HepG2 (cell line): ENCODE measurements at regions not wholly inside any gene's neighbourhood (a gene's known extent, or its start where the extent isn't known, plus 50 kb on each side); places are given as distances from the start of the nearest gene placed in this dataset.

Experiments used
- ATAC-seq: fragments of 200-7000 bp; cut with Tn5 transposase; 3 replicates; pipeline ENCODE4 v1.9.1; 2020; ENCODE audit warnings: mild to moderate bottlenecking, moderate library complexity
- BruUV-seq: library from RNA; stranded (reverse); fragments of 400-500 nt; replicated peaks from 2 replicates; lab custom pipeline; 2021; lab: Mats Ljungman, UMichigan
- CTCF ChIA-PET: fragments of 300-600 bp; formaldehyde crosslinking; extraction: SDS; loops from one replicate; lab custom pipeline; 2021; ENCODE audit warnings: low total read pairs, inconsistent platforms, low intra/inter-chr PET ratio; lab: Yijun Ruan, JAX
- POLR2A ChIA-PET: fragments of 350-600 bp; sonication (Branson Sonifier 250); formaldehyde crosslinking; loops from one replicate; lab custom pipeline; 2020; ENCODE audit warnings: antibody characterized with exemption, inconsistent platforms; lab: Yijun Ruan, JAX
- DNase-seq: peaks from one replicate; pipeline ENCODE4 v3.0.0-alpha.2; 2015; ENCODE audit warnings: low spot score
- FAIRE-seq: peaks from 3 replicates; lab custom pipeline; 2011; peaks lifted over from hg19 to GRCh38; lab: Jason Lieb, UNC
- H2AFZ ChIP-seq: one replicate; pipeline ENCODE4 v1.6.1; 2011; ENCODE audit warnings: low read length, inconsistent platforms
- H3K27ac ChIP-seq: fragments of 300-600 bp; 3 replicates; pipeline ENCODE4 v1.8.0; 2011; ENCODE audit warnings: mixed run types, mild to moderate bottlenecking, mixed read lengths, low read length, inconsistent platforms; ENCODE audit not compliant: insufficient read depth; ENCODE audit errors: extremely low read length
- H3K27me3 ChIP-seq, 2 experiments: fragments of 200-600 bp in 1 of 2; 2 replicates in 1 of 2; 3 replicates in 1 of 2; pipeline versions ENCODE4 v1.6.0 to v1.8.0; 2011; ENCODE audit warnings: low read length in 2 of 2, mild to moderate bottlenecking in 2 of 2, moderate library complexity in 2 of 2, inconsistent platforms in 1 of 2; ENCODE audit not compliant: insufficient read depth in 2 of 2, control insufficient read depth in 1 of 2
- H3K36me3 ChIP-seq, 2 experiments: fragments of 200-600 bp in 1 of 2; replicated peaks in 1 of 2; 2 replicates in 1 of 2; 3 replicates in 1 of 2; pipeline versions ENCODE4 v1.5.1 to v1.8.0; 2011; ENCODE audit warnings: low read length in 2 of 2, inconsistent platforms in 1 of 2; ENCODE audit not compliant: insufficient read depth in 2 of 2, control insufficient read depth in 1 of 2
- H3K4me1 ChIP-seq: 2 replicates; pipeline ENCODE4 v1.5.1; 2012; ENCODE audit warnings: low read length, inconsistent platforms; ENCODE audit not compliant: insufficient read depth
- H3K4me2 ChIP-seq: 2 replicates; pipeline ENCODE4 v1.6.0; 2011; ENCODE audit warnings: low read depth, low read length, inconsistent platforms
- H3K4me3 ChIP-seq, 3 experiments: fragments of 200-600 bp in 1 of 3; sonication (generic), shearing (Covaris generic) in 1 of 3; replicated peaks in 1 of 3; 2 replicates each; pipeline ENCODE4 v1.5.1; 2011 to 2016; ENCODE audit warnings: low read length in 3 of 3, inconsistent platforms in 2 of 3, low read depth in 2 of 3, mild to moderate bottlenecking in 2 of 3, control low read depth in 1 of 3, mixed read lengths in 1 of 3; ENCODE audit not compliant: insufficient read depth in 1 of 3
- H3K79me2 ChIP-seq: one replicate; pipeline ENCODE4 v1.6.1; 2011; ENCODE audit warnings: low read length, inconsistent platforms; ENCODE audit not compliant: insufficient read depth
- H3K9ac ChIP-seq: 2 replicates; pipeline ENCODE4 v1.6.0; 2011; ENCODE audit warnings: mild to moderate bottlenecking, low read depth, low read length, inconsistent platforms; ENCODE audit not compliant: insufficient read depth
- H3K9me3 ChIP-seq: 2 replicates; pipeline ENCODE4 v1.5.1; 2012; ENCODE audit warnings: mild to moderate bottlenecking, low read length
- H4K20me1 ChIP-seq: 2 replicates; pipeline ENCODE4 v1.6.0; 2011; ENCODE audit warnings: inconsistent platforms, mild to moderate bottlenecking, low read length, moderate library complexity; ENCODE audit not compliant: insufficient read depth
- ARID3A ChIP-seq: IDR thresholded peaks from 2 replicates; pipeline ENCODE4 v1.6.1; 2012; ENCODE audit warnings: low read depth, low read length, improper control_type of control experiment
- EED ChIP-seq: sonication (generic); formaldehyde crosslinking; IDR thresholded peaks from 2 replicates; pipeline ENCODE4 v1.5.0; 2020; ENCODE audit warnings: mild to moderate bottlenecking, missing genetic modification reagents
- GFI1 ChIP-seq: sonication (generic); formaldehyde crosslinking; IDR thresholded peaks from 2 replicates; pipeline ENCODE4 v1.5.0; 2020; ENCODE audit warnings: missing genetic modification reagents, mild to moderate bottlenecking, borderline replicate concordance
- HDAC2 ChIP-seq: sonication (generic); formaldehyde crosslinking; IDR thresholded peaks from 2 replicates; pipeline ENCODE4 v1.4.0; 2020; ENCODE audit warnings: missing genetic modification reagents
- JARID2 ChIP-seq: sonication (generic); formaldehyde crosslinking; IDR thresholded peaks from 2 replicates; pipeline ENCODE4 v1.8.1; 2023; ENCODE audit warnings: missing genetic modification reagents, inconsistent platforms; ENCODE audit not compliant: insufficient replicate concordance
- NR3C1 ChIP-seq: sonication (generic); formaldehyde crosslinking; IDR thresholded peaks from 2 replicates; pipeline ENCODE4 v1.4.0; 2020; ENCODE audit warnings: missing genetic modification reagents
- RBM22 ChIP-seq: fragments of 200-400 bp; formaldehyde crosslinking; optimal IDR thresholded peaks from 2 replicates; pipeline ENCODE3; 2017; ENCODE audit warnings: mild to moderate bottlenecking, low read length, moderate library complexity
- RFX1 ChIP-seq: fragments of 450-650 bp; IDR thresholded peaks from 2 replicates; pipeline ENCODE4 v1.6.1; 2017
- SKI ChIP-seq: fragments of 450-650 bp; IDR thresholded peaks from one replicate; pipeline ENCODE4 v1.6.1; 2018; ENCODE audit warnings: mild to moderate bottlenecking; ENCODE audit not compliant: partially characterized antibody
- TFE3 ChIP-seq: IDR thresholded peaks from 2 replicates; pipeline ENCODE4 v1.6.1; 2016
- TMF1 ChIP-seq: sonication (generic); formaldehyde crosslinking; IDR thresholded peaks from 2 replicates; pipeline ENCODE4 v1.8.1; 2022; ENCODE audit warnings: low read depth, missing genetic modification reagents
- ZNF124 ChIP-seq: sonication (generic); formaldehyde crosslinking; IDR thresholded peaks from 2 replicates; pipeline ENCODE4 v1.4.0; 2020; ENCODE audit warnings: missing genetic modification reagents
- ZNF34 ChIP-seq: sonication (generic); formaldehyde crosslinking; IDR thresholded peaks from 2 replicates; pipeline ENCODE4 v1.4.0; 2020; ENCODE audit warnings: mild to moderate bottlenecking, missing genetic modification reagents, borderline replicate concordance
- ZNF543 ChIP-seq: sonication (generic); formaldehyde crosslinking; IDR thresholded peaks from 2 replicates; pipeline ENCODE4 v1.4.0; 2020; ENCODE audit warnings: mild to moderate bottlenecking, missing genetic modification reagents
- ZNF660 ChIP-seq: sonication (generic); formaldehyde crosslinking; IDR thresholded peaks from 2 replicates; pipeline ENCODE4 v1.5.1; 2020; ENCODE audit warnings: mild to moderate bottlenecking, low read depth, missing genetic modification reagents, borderline replicate concordance
- ZNF775 ChIP-seq: sonication (generic); formaldehyde crosslinking; IDR thresholded peaks from 2 replicates; pipeline ENCODE4 v1.4.0; 2020; ENCODE audit warnings: missing genetic modification reagents, mild to moderate bottlenecking, moderate library complexity, borderline replicate concordance
- ZNF878 ChIP-seq: sonication (generic); formaldehyde crosslinking; IDR thresholded peaks from 2 replicates; pipeline ENCODE4 v1.8.1; 2023; ENCODE audit warnings: mild to moderate bottlenecking, missing genetic modification reagents, moderate library complexity
- WGBS: methylation state at CpG from one replicate; pipeline ENCODE4 v1.1.6; 2017; ENCODE audit warnings: low lambda C conversion rate; 5-methylcytosine and 5-hydroxymethylcytosine counted together
- in situ Hi-C: cut with HindIII; loops from 2 replicates; pipeline ENCODE4 v1.10.0; 2017; ENCODE audit warnings: low pct_unique_long_range_greater_than_20kb; ENCODE audit not compliant: extremely low pct_ligation_motif_present
- intact Hi-C: fragments of 100-400 bp; cut with micrococcal nuclease; formaldehyde crosslinking; loops from one replicate; pipeline ENCODE4 v1.10.0; 2022; ENCODE audit not compliant: unreplicated experiment
- TF ChIP-seq, protein P1 (sequence below): sonication (generic); formaldehyde crosslinking; IDR thresholded peaks from 2 replicates; pipeline ENCODE4 v1.5.0; 2020; ENCODE audit warnings: missing genetic modification reagents

DNA sequence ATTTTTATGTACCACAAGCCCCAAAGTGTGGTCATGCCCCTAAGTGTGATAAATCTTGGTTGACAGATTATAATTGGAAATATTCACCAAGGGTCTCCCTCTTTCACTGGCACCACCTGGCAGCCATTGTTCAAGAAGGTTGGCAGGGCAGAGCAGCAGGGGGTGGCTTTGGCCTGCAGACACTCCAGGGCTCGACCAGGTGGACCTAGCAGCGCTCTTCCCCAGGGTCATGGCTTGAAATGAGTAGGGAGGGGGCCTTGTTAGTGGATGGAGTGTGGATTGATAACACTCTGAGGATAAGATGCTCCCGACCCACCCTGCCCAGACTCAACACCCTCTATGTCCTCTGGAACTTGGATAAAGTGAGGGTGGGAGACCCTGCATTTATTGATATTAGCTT, 58.2 kb upstream of the KLHL25 start:
- in situ Hi-C loops, result loop anchor here (25.0 kb wide), 2 partner anchors 759 to 1059 kb away; no protein-coding TSS in a partner anchor
- WGBS, result 6% methylated on average over 3 of the region's 3 CpGs
- no peak overlapping the region for H3K9ac ChIP-seq

More for the DNA sequence above, 58.2 kb upstream of the KLHL25 start:
- Histone ChIP-seq H3K79me2 (no peaks in the 10 kb centered on the region), H4K20me1 (no peaks in the 10 kb centered on the region), H3K9me3 (no peaks in the 10 kb centered on the region), H3K4me1 (no peaks in the 10 kb centered on the region), H3K27me3 (no peaks in the 10 kb centered on the region), H3K36me3 (no peaks in the 10 kb centered on the region), H3K4me2 (no peak overlapping the region), H3K4me3 (no peak overlapping the region), H3K27ac (no peak overlapping the region), H2AFZ (no peak overlapping the region)
- FAIRE-seq (no peak), ATAC-seq (no peak), DNase-seq (no peak)
- BruUV-seq, result no TSS peak
- intact Hi-C loops, result loop anchor here (5.0 kb wide), 1 partner anchor 769 kb away; no protein-coding TSS in a partner anchor
- POLR2A ChIA-PET, result no interaction called here
- CTCF ChIA-PET, result no interaction called here
- TF ChIP-seq SKI (no peak), ZNF775 (CRISPR knock-in tag) (no peak), HDAC2 (CRISPR knock-in tag) (no peak), JARID2 (CRISPR knock-in tag) (no peak), RBM22 (no peak), EED (no peak), ARID3A (no peak), ZNF543 (CRISPR knock-in tag) (no peak), TMF1 (CRISPR knock-in tag) (no peak), GFI1 (CRISPR knock-in tag) (no peak), ZNF660 (CRISPR knock-in tag) (no peak), ZNF878 (CRISPR knock-in tag) (no peak), ZNF124 (no peak), TFE3 (CRISPR knock-in tag) (no peak), RFX1 (no peak), NR3C1 (CRISPR knock-in tag) (no peak), ZNF34 (CRISPR knock-in tag) (no peak)
- TF ChIP-seq, protein P1, sequence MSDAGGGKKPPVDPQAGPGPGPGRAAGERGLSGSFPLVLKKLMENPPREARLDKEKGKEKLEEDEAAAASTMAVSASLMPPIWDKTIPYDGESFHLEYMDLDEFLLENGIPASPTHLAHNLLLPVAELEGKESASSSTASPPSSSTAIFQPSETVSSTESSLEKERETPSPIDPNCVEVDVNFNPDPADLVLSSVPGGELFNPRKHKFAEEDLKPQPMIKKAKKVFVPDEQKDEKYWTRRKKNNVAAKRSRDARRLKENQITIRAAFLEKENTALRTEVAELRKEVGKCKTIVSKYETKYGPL, result no peak
